Thoracic aorta (tissue), 2 donors: ENCODE measurements at regions not wholly inside any gene's neighbourhood (a gene's known extent, or its start where the extent isn't known, plus 50 kb on each side); places are given as distances from the start of the nearest gene placed in this dataset.

Experiments
- ATAC-seq: fragments of 150-250 bp; one replicate; pipeline ENCODE4 v1.8.0; 2017; ENCODE audit warnings: low read depth; ENCODE audit not compliant: insufficient number of reproducible peaks, low FRiP score
- DNase-seq: peaks from one replicate; pipeline ENCODE4 v3.0.0-alpha.2; 2020; ENCODE audit warnings: low spot score
- H3K27ac ChIP-seq, 2 donors: fragments of 200-600 bp; sonication (generic); 1 replicate in 1 of 2; 2 replicates in 1 of 2; pipeline ENCODE4 v1.5.1; 2016; ENCODE audit warnings: mild to moderate bottlenecking in 2 of 2, moderate library complexity in 2 of 2
- H3K27me3 ChIP-seq: fragments of 200-600 bp; sonication (generic); replicated peaks from 2 replicates; pipeline ENCODE4 v1.6.0; 2016; ENCODE audit warnings: mild to moderate bottlenecking; ENCODE audit not compliant: insufficient read depth
- H3K36me3 ChIP-seq: fragments of 200-600 bp; sonication (generic); one replicate; pipeline ENCODE4 v1.5.1; 2016
- H3K4me1 ChIP-seq, 2 donors: fragments of 200-600 bp; sonication (generic); 1 replicate in 1 of 2; 2 replicates in 1 of 2; pipeline versions ENCODE4 v1.5.1 to v1.6.0; 2016; ENCODE audit warnings: low read depth in 2 of 2, mild to moderate bottlenecking in 1 of 2; ENCODE audit not compliant: control insufficient read depth in 1 of 2
- H3K4me3 ChIP-seq: fragments of 200-600 bp; sonication (generic); 2 replicates; pipeline ENCODE4 v1.5.1; 2016; ENCODE audit warnings: mild to moderate bottlenecking
- H3K9me3 ChIP-seq: fragments of 200-600 bp; sonication (generic); 2 replicates; pipeline ENCODE4 v1.5.1; 2016
- CTCF ChIP-seq: fragments of 200-600 bp; sonication (generic); IDR thresholded peaks from one replicate; pipeline ENCODE4 v1.5.1; 2019; ENCODE audit warnings: antibody characterized with exemption

- no peaks in the 10 kb centered on the region for H3K9me3 ChIP-seq
Observed at GRCh38 chr5:5625491-5625890, 203.0 kb downstream of the ICE1 start.

GRCh38 chr5:5623397-5623796 is 200.9 kb downstream of the ICE1 start:
- no peak for TF ChIP-seq CTCF
- H3K27me3 ChIP-seq, result no peaks in the 10 kb centered on the region
- no peak overlapping the region for H3K27ac ChIP-seq
- H3K9me3 ChIP-seq, result no peaks in the 10 kb centered on the region
- H3K4me3 ChIP-seq, result no peak overlapping the region
- H3K36me3 ChIP-seq, result no peaks in the 10 kb centered on the region
- DNase-seq, result no peak
- ATAC-seq, result no peak
- no peaks in the 10 kb centered on the region for H3K4me1 ChIP-seq

More at GRCh38 chr5:5625491-5625890, 203.0 kb downstream of the ICE1 start:
- Histone ChIP-seq H3K4me3 (no peak overlapping the region), H3K27ac (no peak overlapping the region), H3K4me1 (no peaks in the 10 kb centered on the region), H3K27me3 (no peaks in the 10 kb centered on the region), H3K36me3 (no peaks in the 10 kb centered on the region)
- no peak for DNase-seq
- no peak for TF ChIP-seq CTCF
- no peak for ATAC-seq

GRCh38 chr5:5622806-5623205 is 200.3 kb downstream of the ICE1 start:
- no peak overlapping the region for H3K27ac ChIP-seq
- DNase-seq (no peak), ATAC-seq (no peak)
- H3K36me3 ChIP-seq, result no peaks in the 10 kb centered on the region
- TF ChIP-seq CTCF, result no peak
- H3K27me3 ChIP-seq, result no peaks in the 10 kb centered on the region
- H3K9me3 ChIP-seq, result no peaks in the 10 kb centered on the region
- peaks cover 0 to under 1% of the 10 kb centered on the region in 2 donors for H3K4me1 ChIP-seq
- no peak overlapping the region for H3K4me3 ChIP-seq

GRCh38 chr5:5619546-5619945 is 197.1 kb downstream of the ICE1 start:
- ATAC-seq, result no peak
- peaks cover 0 to 20% of the 10 kb centered on the region in 2 donors for H3K4me1 ChIP-seq

GRCh38 chr5:5617024-5617423 is 194.5 kb downstream of the ICE1 start:
- ATAC-seq (no peak), DNase-seq (no peak)
- Histone ChIP-seq H3K4me1 (peaks cover 0 to 20% of the 10 kb centered on the region in 2 donors), H3K27me3 (no peaks in the 10 kb centered on the region), H3K4me3 (no peak overlapping the region), H3K9me3 (no peaks in the 10 kb centered on the region), H3K36me3 (no peaks in the 10 kb centered on the region), H3K27ac (no peak overlapping the region)
- TF ChIP-seq CTCF, result no peak

More at GRCh38 chr5:5619546-5619945, 197.1 kb downstream of the ICE1 start:
- Histone ChIP-seq H3K4me3 (no peak overlapping the region), H3K9me3 (no peaks in the 10 kb centered on the region), H3K27me3 (no peaks in the 10 kb centered on the region), H3K36me3 (no peaks in the 10 kb centered on the region), H3K27ac (no peak overlapping the region)
- DNase-seq, result no peak
- no peak for TF ChIP-seq CTCF
